T-helper 1 cell (primary cell): ENCODE measurements at regions not wholly inside any gene's neighbourhood (a gene's known extent, or its start where the extent isn't known, plus 50 kb on each side); places are given as distances from the start of the nearest gene placed in this dataset.
"Not testable (repeated sequence)": the region's sequence is repeated elsewhere in the genome, so short reads cannot be mapped to it uniquely, and the experiment has no call there.

Source experiments
- DNase-seq, 5 donors: peaks; one replicate each; pipeline ENCODE4 v3.0.0-alpha.2; 2012 to 2020

- not testable (repeated sequence) for DNase-seq
Measured at GRCh38 chr11:100409267-100409666, 277.8 kb upstream of the ARHGAP42 start.

- no peak for DNase-seq
Measured at GRCh38 chr11:100419518-100419917, 267.6 kb upstream of the ARHGAP42 start.

GRCh38 chr11:100434821-100435641 lies 252.1 kb upstream of the ARHGAP42 start:
- no peak for DNase-seq

GRCh38 chr11:100438376-100438775 lies 248.7 kb upstream of the ARHGAP42 start:
- DNase-seq: no peak

- DNase-seq: no peak
Measured at GRCh38 chr11:100441086-100441485, 246.0 kb upstream of the ARHGAP42 start.

GRCh38 chr11:100442017-100442416 lies 245.1 kb upstream of the ARHGAP42 start:
- no peak for DNase-seq

DNA sequence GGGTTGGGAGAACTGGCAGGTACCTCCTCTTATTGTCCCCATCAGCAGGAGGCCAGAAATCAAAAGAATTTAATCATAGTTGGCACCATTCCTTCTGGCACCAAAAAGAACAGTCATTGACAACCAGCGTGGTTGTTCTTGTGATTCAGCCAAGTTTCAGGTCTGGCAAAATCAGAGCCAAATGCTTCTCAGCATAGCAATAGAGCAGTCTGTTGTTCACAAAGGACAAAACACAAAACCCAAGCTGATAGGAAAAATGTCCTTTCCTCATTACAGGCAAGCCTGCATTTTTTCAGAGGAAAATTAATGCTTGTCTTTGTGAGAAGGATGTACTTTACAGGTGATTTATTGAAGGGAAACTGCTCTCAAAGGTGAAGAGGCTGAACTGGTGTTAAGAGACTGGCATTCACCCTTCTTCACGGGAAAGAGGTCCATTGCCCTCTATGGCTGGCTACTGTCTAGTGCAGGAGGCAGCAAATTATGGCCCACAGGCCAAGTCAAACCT lies 241.8 kb upstream of the ARHGAP42 start:
- DNase-seq: no peak

- not testable (repeated sequence) for DNase-seq
Measured at GRCh38 chr11:100451801-100452460, 235.2 kb upstream of the ARHGAP42 start.

DNA sequence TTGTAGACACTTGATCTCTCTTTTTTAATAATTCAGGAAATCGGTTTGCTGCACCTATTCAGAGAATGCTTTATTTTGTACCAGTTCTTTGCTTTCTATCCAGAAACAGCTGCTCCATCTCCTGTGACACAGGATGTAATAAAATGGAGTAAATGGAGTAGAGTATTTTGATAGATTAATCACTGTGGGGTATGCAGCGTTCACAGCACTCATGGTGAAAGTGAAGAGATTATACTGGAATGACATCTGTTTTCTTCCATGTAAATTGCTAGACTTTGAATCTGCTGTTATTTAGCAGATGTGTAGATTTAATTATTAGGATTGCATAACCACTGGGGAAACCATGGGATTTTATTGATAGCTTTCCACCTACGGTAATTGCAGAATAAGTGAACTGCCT lies 227.3 kb upstream of the ARHGAP42 start:
- no peak for DNase-seq

- DNase-seq: no peak
Measured at GRCh38 chr11:100460426-100460825, 226.7 kb upstream of the ARHGAP42 start.

GRCh38 chr11:100467821-100468508 lies 219.1 kb upstream of the ARHGAP42 start:
- no peak for DNase-seq

- DNase-seq: no peak
Measured at GRCh38 chr11:100469835-100470234, 217.3 kb upstream of the ARHGAP42 start.

DNA sequence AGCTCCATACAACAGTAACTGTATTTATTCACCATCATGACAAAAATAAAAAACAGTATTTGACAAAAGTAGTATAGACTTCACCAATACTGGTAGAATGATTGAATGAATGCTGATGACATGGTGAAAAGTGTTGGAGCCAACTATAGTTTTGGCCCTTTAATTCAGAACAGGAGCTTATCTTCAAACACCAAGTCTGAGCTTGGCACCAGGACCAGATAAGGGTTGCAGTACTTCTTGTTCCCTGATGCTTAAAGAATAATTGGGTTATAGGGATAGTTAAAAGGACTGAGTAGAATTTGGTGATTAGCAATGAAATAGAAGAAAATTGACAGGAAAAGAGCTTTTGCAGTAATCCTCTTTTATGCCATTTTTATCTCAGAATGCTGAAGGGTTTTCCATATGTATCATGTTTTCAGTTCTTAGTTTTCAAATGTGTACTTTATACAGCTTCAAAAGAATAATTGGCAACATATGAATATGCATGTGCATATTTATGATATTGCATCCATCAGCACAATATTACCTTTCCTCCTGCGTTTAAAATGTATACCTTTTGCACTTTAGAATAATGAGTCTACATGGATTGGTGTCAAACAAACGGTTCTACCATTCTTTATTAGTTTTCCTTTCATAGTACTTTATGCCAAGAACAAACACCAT lies 214.2 kb upstream of the ARHGAP42 start:
- no peak for DNase-seq

- DNase-seq: no peak
Measured at GRCh38 chr11:100473390-100473740, 213.7 kb upstream of the ARHGAP42 start.

DNA sequence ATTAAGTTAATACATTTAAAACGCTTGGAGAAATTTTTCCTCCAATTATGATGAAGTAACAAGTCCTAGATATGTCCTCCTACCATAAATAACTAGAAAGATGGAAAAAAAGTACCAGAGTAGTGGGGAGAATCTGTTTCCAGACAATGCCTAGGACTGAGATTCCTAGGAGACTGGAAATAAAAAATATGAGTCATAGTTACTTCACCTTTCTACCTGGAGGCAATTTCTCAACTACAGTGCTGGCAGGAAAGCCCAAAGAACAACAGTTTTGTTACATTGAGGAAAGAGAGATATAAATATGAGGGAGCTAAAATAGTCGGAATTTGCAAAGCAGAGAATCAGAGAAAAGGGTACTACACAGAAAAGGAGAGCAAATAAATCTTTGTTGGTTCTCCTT lies 202.1 kb upstream of the ARHGAP42 start:
- DNase-seq: no peak

DNA sequence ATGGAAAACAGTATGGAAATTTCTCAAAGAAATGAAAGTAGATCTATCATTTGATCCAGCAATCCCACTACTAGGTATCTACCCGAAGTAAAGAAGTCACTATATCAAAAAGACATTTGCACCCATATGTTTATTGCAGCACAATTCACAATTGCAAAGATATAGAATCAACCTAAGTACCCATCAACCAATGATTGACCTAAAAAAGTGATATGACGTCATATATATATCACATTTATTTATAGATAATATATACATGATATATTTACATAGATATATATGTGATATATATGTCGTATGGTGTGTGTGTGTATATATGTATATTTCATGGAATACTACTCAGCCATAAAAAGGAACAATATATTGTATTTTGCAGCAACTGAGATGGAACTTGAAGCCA lies 188.3 kb upstream of the ARHGAP42 start:
- DNase-seq: no peak

GRCh38 chr11:100501450-100501849 lies 185.6 kb upstream of the ARHGAP42 start:
- no peak for DNase-seq

GRCh38 chr11:100512475-100512874 lies 174.6 kb upstream of the ARHGAP42 start:
- no peak for DNase-seq

GRCh38 chr11:100515087-100515486 lies 172.0 kb upstream of the ARHGAP42 start:
- DNase-seq: no peak

DNA sequence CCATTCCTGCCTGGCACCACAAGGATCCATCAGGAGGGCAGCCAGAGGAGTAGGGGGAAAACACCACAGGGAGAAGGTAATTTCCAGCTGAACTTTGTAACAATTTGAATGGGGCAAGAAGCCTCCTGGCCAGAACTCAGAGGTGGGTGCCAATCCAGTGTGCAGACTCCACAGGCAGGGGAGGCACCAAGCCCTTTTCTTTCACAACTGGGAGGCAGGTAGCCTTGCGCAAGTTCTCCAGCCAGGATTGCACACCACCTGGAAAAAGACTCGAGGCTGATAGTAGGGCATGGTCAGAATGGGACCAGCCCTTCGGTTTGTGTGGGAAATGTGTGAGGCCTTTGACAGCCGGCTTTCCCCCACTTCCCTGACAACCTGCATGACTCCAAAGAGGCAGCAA lies 161.9 kb upstream of the ARHGAP42 start:
- no peak for DNase-seq

DNA sequence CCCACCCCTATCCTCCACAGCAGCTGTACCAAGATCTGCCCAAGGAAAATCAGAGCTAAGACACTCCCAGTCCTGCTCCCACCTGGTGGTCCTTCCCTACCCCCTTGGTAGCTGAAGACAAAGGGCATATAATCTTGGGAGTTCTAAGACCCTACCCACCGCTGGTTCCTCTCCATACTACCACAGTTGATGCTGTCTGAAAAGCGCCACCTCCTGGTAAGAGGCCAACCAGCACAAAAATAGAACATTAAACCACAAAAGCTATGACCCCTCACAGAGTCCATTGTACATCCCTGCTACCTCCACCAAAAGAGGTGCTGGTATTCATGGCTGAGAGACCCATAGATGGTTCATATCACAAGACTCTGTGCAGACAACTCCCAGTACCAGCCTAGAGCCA lies 161.5 kb upstream of the ARHGAP42 start:
- no peak for DNase-seq

DNA sequence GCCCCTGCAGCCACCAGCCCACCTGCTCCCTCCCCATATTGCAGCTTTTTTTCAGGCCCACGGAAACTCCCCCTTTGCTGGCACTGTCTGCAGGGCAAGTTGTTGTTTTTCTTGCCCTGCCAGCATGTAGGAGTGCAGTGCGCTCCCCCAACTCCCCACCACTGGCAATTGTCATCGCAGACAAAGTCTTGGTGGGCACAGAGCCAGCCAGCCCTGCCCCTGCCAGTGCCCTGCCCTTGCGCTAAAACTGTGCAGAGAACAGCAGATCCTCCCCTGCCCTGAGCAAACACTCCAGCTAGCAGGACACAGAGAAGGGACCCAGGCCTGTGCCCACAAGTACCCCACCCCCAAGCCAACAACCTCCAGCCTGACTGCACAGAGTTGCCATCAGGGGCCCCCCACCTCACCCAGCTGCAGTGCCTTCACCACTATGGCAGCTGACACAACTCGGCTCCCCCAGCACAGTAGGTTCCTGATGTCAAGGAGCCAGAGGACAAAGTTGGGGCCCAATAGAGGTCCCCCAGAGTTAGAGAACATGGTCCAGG lies 158.1 kb upstream of the ARHGAP42 start:
- DNase-seq: no peak

DNA sequence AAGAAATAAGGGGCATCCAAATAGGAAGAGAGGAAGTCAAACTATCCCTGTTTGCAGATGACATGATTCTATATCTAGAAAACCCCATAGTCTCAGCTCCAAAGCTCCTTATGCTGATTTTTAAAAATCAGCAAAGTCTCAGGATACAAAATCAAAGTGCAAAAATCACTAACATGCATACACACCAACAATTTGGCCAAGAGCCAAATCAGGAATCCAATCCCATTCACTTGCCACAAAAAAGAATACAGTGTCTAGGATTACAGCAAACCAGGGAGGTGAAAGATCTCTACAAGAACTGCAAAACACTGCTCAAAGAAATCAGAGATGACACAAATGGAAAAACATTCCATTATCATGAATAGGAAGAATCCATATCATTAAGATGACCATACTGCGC lies 155.8 kb upstream of the ARHGAP42 start:
- not testable (repeated sequence) for DNase-seq
